GM21360 (cell line): ENCODE measurements at regions not wholly inside any gene's neighbourhood (a gene's known extent, or its start where the extent isn't known, plus 50 kb on each side); places are given as distances from the start of the nearest gene placed in this dataset.
"Not testable (repeated sequence)": the region's sequence is repeated elsewhere in the genome, so short reads cannot be mapped to it uniquely, and the experiment has no call there.

Experiments
- ATAC-seq: cut with Tn5 transposase; IDR thresholded peaks from one replicate; pipeline ENCODE4 v1.9.1; 2021; ENCODE audit warnings: mild to moderate bottlenecking, moderate library complexity; ENCODE audit not compliant: unreplicated experiment

DNA sequence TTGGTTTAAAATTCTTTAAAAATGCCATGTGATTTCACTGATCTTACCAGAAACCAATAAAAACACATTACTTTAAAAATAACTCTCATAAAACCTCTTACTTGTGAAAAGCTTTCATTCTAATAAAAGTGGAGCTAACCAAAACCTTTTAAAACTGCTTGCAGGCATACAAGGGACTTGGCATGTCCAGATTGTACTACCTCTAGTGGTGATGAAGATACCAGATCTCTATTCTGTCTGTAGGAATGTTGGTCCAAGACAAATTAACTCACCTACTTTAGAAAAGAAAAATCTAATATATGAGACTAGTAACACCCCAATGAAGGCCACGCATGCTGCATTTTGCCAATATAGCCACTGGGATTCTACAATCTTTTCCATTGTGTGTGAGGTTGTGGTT, 151.0 kb upstream of the SALL1 start:
- no peak for ATAC-seq

DNA sequence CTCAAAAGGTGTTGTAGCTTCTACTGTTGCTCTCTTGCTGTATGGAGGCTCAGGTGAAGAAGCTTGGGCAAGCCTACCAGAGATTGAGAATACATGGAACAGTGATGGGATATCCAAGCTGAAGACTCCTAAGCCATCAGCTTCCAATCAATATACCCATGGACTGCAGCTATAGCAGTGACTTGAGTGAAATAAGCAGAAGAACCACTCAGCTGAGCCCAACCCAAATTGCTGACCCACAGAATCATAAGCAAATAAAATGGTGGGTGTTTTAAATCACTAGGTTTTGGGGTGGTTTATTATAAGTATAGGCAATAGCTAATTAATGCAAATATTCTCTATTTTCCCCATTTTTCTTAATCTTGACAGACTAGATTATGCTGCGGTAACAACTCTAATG, 147.7 kb upstream of the SALL1 start:
- ATAC-seq = no peak

GRCh38 chr16:51290442-51291285, 139.6 kb upstream of the SALL1 start:
- ATAC-seq = no peak

- no peak for ATAC-seq
These were observed 138.3 kb upstream of the SALL1 start for GRCh38 chr16:51289336-51289735.

DNA sequence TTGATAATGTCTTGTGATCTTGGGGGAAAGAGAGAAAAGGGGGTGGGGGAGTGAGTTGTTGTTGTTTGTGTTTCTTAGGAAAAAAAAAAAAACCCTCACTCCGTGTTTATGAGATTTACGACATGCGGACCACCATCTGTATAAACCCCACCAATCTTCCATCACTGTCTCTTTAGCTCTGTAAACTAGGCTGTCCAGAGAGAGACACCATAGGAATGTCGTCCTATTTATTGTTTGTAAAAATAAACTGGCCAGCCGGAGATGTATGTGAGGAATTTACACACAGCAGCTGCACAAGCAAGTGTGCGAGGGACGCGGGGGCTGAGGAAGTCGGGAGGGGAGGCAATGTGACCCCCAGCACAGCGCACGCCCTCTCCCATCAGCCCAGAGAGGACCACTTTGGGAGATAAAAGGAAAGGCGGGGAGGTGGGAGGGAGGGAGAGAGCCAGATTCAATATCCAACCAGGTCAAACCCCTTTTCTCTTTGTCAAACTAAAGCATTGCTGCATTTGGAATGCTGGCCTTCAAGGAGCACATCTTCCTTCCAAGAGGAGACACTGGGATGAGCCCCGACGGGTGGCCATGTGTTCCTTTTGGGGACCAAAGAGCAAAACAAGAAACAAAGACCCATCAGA, 136.2 kb upstream of the SALL1 start:
- ATAC-seq = no peak

GRCh38 chr16:51286272-51286671, 135.2 kb upstream of the SALL1 start:
- no peak for ATAC-seq

DNA sequence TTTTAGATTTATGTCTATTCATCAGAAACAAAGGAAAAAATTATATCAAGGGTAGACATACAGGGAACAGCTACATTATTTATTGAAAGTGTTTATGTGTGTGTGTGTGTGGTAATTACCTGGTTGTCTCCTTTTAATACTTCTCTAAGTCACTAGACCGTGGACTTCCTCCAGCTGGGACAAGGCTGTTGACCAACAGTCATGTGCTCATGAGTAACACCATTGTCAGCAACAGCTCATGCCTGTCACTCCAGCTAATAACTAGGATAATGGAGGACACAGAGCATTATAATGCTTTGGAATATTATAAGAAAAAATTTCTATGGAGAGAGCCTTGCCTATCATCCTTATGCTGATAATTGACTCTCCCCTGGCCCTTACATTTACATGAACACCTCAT, 125.3 kb upstream of the SALL1 start:
- ATAC-seq = no peak

GRCh38 chr16:51272420-51272819, 121.3 kb upstream of the SALL1 start:
- no peak for ATAC-seq

- ATAC-seq = no peak
These were observed 120.2 kb upstream of the SALL1 start for GRCh38 chr16:51271156-51271701.

GRCh38 chr16:51268237-51268636, 117.2 kb upstream of the SALL1 start:
- no peak for ATAC-seq

GRCh38 chr16:51267681-51268080, 116.6 kb upstream of the SALL1 start:
- ATAC-seq = no peak

DNA sequence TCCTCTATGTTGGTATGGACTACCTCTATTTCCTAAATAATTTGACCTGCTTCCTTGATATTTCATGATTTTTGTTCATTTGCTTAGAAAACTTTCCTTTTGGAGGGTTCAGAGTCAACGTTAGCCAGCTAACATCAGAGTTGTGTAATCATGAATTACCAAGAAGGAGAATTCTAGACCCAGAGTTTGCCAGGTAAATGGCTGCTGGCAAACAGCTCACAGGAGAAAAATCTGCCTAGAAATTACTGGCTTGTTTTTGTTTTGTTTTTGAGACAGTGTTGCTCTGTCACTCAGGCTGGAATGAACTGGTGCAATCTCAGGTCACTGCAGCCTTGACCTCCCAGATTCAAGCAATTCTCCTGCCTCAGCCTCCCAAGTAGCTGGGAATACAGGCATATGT, 111.4 kb upstream of the SALL1 start:
- ATAC-seq = no peak

DNA sequence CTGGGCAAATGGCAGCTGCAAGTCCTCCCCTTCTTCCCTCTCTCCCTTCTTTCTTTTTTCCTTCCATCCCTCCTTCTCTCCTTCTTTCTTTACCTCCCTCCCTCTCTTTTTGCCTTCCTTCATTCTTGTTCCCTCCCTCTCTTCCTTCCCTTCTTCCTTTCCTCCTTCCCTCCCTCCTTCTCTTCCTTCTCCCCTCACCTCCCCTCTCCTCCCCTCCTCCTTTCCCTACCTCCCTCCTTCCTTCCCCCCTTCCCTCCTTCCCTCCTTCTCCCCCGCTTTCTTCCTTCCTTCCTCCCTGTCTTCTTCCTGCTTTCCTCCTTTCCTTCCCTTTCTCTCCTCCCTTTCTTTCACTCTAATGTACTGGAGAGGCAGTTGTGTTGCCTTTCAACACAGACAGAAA, 110.8 kb upstream of the SALL1 start:
- no peak for ATAC-seq

DNA sequence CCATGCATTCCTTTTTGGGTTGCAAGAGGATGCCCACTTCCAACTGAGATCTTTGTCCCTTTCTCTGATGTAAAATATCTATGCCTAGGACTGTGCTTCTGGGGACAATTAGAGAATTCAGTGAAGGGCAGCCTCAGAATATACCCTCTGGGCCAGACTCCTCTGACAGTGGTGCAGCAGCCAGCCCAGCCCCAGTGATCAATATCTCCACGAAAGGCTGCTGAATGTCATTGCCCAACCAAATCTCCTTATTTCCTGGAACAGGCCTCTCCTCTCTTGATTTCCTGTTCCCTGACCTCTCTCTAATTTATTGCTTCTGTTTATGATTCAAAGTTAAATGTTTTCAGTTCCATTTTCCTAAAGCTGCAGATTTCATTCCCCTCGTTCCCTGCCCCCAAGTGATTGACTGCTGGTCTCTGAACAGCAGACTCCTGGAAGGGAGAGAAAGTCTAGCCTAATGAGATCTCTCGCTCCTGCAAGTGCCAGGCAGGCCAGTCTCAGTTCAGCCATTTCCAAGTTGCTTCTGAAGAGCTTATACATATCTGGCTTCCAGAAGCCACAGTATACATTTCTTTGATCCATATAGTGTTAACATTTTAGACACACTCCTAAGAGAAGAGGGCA, 104.4 kb upstream of the SALL1 start:
- ATAC-seq = no peak

DNA sequence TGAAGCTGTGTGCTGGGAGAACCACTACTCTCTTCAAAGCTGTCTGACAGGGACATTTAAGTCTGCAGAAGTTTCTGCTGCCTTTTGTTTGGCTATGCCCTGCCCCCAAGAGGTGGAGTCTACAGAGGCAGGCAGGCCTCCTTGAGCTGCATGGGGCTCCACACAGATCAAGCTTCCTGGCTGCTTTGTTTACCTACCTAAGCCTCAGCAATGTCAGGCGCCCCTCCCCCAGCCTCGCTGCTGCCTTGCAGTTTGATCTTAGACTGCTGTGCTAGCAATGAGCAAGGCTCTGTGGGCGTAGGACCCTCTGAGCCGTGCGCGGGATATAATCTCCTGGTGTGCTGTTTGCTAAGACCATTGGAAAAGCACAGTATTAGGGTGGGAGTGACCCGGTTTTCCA, 103.3 kb upstream of the SALL1 start:
- ATAC-seq = not testable (repeated sequence)

DNA sequence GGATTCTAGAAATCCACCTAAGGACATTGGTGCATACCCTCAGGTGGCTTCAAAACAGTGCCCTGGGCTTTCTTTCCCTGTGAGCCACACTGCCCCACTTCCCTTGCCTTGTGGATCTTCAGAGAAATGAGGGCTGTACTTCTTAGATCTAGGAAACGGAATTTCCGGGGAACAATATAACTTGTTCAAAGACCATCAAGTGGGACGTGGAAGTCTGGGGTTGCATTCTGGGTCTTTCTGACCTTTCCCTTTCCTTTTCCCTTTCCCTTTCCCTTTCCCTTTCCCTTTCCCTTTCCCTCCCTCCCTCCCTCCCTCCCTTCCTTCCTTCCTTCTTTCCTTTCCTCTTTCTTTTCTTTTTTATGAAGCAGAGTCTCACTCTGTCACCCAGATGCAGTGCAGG, 97.1 kb upstream of the SALL1 start:
- ATAC-seq = no peak

DNA sequence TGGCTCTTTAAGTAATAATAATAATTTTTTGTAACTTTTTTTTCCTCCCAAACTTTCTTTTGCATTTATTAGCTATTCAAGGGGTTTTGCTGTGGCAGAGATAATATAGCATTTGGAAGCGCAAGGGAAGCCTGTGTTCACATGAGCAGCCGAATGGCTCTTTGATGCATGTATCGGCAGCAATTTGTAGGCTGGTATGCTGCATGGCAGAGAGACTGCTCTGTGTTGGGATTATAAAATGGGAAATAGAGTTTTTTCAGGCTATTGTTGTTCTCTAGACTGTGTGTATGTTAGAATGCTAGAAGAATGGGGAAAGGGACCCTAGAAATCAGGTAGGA, 94.6 kb upstream of the SALL1 start:
- ATAC-seq = no peak

GRCh38 chr16:51244887-51245657, 94.0 kb upstream of the SALL1 start:
- ATAC-seq = no peak

DNA sequence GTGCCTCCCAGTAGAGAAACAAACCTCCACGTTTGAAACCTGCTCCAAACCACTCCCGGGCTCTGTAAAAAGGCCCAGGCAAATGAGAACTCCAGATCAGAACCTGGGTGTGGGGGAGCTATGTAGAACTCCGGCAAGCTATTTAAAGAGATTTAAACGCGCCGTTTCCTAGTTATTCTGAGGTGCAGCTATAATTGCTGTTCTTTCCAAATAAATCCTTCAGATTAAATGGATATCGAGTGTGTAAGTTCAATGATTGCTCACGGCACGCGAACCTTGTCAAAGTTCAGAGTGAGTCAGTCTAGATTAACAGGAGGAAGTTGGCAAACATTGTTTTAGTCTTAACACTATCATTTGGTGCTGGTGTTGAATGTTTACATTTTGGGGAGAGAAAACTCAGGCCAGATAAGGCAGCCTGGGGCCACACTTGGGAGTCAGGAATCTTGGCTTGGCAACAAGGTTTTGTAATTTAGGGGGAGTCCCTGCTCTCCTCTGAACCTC, 92.9 kb upstream of the SALL1 start:
- ATAC-seq = no peak

DNA sequence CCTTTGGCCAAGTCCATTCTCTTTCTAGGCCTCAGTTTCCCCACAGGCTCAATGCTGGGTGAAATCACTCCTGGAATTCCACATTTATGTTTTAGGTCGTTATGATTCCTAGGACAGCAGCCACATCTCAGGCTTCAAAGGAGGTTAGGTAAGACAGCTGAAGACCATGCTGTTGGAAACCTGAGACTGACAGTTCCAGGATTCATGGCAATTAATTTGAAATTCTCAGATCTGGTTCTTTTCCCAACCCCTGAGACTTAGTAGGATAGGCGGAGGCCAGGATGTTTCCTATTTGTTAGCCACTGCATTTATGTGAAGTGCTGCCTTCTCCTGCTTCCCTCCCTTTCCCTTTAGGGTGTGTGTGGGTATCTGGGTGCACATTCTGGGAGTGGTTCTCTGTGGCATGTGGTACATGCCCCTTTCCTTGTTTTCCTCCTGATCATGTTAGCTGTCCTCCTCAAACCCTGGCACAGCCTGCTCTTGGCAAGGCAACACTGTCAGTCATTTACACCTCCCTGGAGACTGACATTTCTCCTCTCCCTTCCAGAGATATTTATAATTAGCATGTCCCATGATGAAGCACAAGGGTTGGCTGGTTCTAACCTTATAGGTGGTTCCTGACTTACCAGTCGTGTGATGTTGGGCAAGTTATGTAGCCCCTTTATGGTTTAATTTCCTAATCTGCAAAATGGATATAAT, 91.4 kb upstream of the SALL1 start:
- no peak for ATAC-seq
